ENCODE measurements at regions not wholly inside any gene's neighbourhood (a gene's known extent, or its start where the extent isn't known, plus 50 kb on each side); places are given as distances from the start of the nearest gene placed in this dataset.
"Not testable (repeated sequence)": the region's sequence is repeated elsewhere in the genome, so short reads cannot be mapped to it uniquely, and the experiment has no call there.

- H3K4me3 ChIP-seq (ENCODE audit: control insufficient read depth, low read depth, low read length): no peak overlapping the region
- no peak for DNase-seq (ENCODE audit: low read depth)
- TF ChIP-seq, protein P1, sequence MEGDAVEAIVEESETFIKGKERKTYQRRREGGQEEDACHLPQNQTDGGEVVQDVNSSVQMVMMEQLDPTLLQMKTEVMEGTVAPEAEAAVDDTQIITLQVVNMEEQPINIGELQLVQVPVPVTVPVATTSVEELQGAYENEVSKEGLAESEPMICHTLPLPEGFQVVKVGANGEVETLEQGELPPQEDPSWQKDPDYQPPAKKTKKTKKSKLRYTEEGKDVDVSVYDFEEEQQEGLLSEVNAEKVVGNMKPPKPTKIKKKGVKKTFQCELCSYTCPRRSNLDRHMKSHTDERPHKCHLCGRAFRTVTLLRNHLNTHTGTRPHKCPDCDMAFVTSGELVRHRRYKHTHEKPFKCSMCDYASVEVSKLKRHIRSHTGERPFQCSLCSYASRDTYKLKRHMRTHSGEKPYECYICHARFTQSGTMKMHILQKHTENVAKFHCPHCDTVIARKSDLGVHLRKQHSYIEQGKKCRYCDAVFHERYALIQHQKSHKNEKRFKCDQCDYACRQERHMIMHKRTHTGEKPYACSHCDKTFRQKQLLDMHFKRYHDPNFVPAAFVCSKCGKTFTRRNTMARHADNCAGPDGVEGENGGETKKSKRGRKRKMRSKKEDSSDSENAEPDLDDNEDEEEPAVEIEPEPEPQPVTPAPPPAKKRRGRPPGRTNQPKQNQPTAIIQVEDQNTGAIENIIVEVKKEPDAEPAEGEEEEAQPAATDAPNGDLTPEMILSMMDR (conservative IDR thresholded peaks at IDR 0.05; ENCODE audit: control insufficient read depth, insufficient read depth, low read depth, low read length): no peak
These were observed 113.6 kb upstream of the FAM98A start for GRCh38 chr2:33712674-33713073.

- H3K4me3 ChIP-seq (ENCODE audit: control insufficient read depth, low read depth, low read length): no peak overlapping the region
- no peak for DNase-seq (ENCODE audit: low read depth)
- TF ChIP-seq, protein P1 (conservative IDR thresholded peaks at IDR 0.05; ENCODE audit: control insufficient read depth, insufficient read depth, low read depth, low read length): no peak
These were observed 110.9 kb upstream of the FAM98A start for GRCh38 chr2:33709951-33710350.

DNA sequence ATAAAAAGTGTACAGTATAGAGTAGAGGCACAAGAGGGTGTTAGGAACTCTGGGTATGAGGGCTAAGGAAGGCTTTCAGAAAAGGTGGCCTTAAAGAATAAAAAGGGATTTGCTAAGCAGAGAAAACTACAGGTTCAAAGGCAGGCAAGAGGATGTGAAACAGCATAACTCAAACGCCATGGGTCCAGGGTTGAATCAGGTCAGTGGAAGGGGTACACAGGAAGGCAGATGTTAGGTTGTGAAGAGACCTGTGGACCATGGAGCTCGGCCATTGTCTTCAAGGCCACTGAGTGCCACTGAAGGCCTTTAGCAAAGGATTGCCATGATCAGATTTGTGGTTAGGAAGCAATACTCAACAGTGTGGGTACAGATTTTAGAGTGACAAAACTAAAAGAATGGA lies 108.2 kb upstream of the FAM98A start:
- H3K4me3 ChIP-seq (ENCODE audit: control insufficient read depth, low read depth, low read length): no peak overlapping the region
- TF ChIP-seq, protein P1 (conservative IDR thresholded peaks at IDR 0.05; ENCODE audit: control insufficient read depth, insufficient read depth, low read depth, low read length): no peak
- no peak for DNase-seq (ENCODE audit: low read depth)

DNA sequence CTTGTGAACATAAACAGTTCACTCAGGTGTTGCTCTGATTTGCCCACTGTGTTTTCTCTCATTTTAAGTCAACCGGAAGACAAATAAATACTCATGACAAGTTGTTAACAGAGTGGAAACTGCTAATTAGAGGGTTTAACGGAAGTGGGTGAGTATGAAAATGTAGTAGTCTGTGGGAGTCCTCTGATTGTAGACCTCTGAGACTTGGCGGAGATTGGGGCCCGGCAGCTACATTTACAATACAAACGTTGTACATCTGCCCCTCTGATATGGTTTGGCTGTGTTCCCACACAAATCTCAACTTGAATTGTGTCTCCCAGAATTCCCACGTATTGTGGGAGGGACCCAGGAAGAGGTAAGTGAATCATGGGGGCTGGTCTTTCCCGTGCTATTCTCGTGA lies 107.3 kb upstream of the FAM98A start:
- no peak overlapping the region for H3K4me3 ChIP-seq (ENCODE audit: control insufficient read depth, low read depth, low read length)
- TF ChIP-seq, protein P1 (conservative IDR thresholded peaks at IDR 0.05; ENCODE audit: control insufficient read depth, insufficient read depth, low read depth, low read length): no peak
- DNase-seq (ENCODE audit: low read depth): no peak

DNA sequence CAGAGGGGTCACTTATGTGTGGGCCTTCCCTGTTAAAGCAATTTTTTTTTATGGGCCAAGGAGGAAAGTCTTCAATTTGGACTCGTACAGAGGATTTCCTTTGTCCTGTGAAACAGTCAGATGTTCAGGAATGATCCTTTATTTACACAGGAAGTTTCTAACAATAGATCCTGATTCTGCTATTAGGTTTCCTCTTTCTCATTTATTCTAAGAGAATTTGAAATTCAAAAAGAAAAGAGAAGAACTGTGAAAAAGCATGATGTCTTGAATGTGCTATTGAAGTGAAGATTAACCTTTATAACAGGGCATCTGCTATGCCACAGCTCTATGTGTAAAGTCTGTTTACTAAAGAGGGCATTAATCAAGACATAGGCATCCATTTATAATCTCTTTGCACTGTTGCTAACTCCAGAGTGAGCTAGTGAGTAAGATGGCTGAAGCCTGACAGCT lies 105.3 kb upstream of the FAM98A start:
- TF ChIP-seq, protein P1 (conservative IDR thresholded peaks at IDR 0.05; ENCODE audit: control insufficient read depth, insufficient read depth, low read depth, low read length): no peak
- no peak for DNase-seq (ENCODE audit: low read depth)

GRCh38 chr2:33696234-33696633 lies 97.1 kb upstream of the FAM98A start:
- no peak overlapping the region for H3K4me3 ChIP-seq (ENCODE audit: control insufficient read depth, low read depth, low read length)
- TF ChIP-seq, protein P1 (conservative IDR thresholded peaks at IDR 0.05; ENCODE audit: control insufficient read depth, insufficient read depth, low read depth, low read length): no peak
- DNase-seq (ENCODE audit: low read depth): no peak

More for the DNA sequence above, 105.3 kb upstream of the FAM98A start:
- H3K4me3 ChIP-seq (ENCODE audit: control insufficient read depth, low read depth, low read length): no peak overlapping the region

GRCh38 chr2:33694904-33695303 lies 95.8 kb upstream of the FAM98A start:
- TF ChIP-seq, protein P1 (conservative IDR thresholded peaks at IDR 0.05; ENCODE audit: control insufficient read depth, insufficient read depth, low read depth, low read length): no peak
- no peak overlapping the region for H3K4me3 ChIP-seq (ENCODE audit: control insufficient read depth, low read depth, low read length)
- DNase-seq (ENCODE audit: low read depth): no peak

DNA sequence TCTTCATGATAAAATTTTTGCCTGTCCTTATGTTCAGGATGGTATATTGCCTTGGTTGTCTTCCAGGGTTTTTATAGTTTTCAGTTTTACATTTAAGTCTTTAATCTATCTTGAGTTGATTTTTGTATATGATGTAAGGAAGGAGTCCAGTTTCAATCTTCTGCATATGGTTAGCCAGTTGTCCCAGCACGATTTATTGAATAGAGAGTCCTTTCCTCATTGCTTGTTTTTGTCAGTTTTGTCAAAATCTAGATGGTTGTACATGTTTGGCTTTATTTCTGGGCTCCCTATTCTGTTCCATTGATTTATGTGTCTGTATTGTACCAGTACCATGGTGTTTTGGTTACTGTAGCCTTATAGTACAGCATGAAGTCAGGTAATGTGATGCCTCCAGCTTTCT lies 91.6 kb upstream of the FAM98A start:
- not testable (repeated sequence) for H3K4me3 ChIP-seq (ENCODE audit: control insufficient read depth, low read depth, low read length); DNase-seq (ENCODE audit: low read depth)
